HUDEP-2 (cell line): ENCODE measurements at regions not wholly inside any gene's neighbourhood (a gene's known extent, or its start where the extent isn't known, plus 50 kb on each side); places are given as distances from the start of the nearest gene placed in this dataset.
"Not testable (repeated sequence)": the region's sequence is repeated elsewhere in the genome, so short reads cannot be mapped to it uniquely, and the experiment has no call there.

Source experiments
- DNase-seq, 76 experiments: peaks; one replicate each; lab custom pipeline; 2025; ENCODE audit not compliant: unreplicated experiment in 76 of 76; lab: John Stamatoyannopoulos, UW

DNA sequence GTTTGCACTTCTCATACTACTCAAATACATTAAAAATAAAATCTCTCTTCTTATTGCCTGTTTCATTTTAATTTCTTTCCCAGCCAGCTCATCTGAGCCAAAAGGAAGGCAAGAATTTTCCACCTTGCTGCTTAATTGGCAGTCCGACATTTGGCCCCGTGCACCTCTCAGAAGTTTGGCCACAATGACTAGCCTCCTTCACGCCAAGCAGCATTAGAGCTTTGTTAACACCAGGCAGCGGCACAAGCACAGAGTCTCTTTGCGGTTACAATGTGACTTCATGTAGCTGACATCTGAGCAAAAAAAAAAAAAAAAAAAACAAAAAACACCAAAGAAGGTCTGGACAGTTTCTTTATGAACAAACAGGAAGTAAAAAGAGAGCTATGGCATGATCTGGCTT is 248.9 kb downstream of the OSR1 start:
- no peak for DNase-seq

DNA sequence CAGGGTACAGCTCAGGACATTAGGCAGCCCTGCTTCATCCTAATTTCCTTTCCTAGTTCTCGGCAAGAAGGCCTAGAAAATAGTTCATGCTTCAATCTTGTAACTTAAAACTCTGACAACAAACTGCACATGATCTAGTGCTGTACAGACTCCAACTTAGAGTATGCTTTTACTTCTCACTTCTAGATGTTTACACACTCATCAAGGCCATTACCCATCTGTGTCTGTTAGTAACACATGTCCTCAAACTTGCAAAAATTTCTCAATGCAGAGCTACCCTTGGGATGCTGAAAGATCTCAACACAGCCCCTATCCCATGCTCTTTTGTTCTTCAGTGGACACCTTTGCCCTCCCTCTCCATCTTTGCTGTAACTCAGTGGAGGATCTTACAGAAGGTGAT is 252.0 kb downstream of the OSR1 start:
- no peak for DNase-seq

DNA sequence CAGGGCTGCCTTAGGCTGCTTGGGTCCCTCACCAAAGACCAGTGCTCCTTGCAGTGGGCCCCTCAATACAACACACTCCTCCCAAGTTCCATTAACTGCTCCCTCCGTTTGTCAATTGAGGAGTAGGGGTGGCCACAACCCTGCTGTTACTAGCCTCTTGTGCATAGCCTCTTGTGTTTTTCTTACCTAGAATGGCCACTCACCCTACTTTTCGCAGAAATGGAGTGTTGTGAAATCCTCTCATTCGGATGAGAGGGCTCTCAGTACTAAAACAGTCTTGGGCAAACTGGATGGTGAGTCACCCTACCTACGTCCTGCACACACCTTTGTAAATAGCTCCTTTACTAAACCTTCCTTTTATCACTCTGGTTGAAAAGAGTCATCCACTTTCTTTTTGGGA is 253.9 kb downstream of the OSR1 start:
- no peak for DNase-seq

DNA sequence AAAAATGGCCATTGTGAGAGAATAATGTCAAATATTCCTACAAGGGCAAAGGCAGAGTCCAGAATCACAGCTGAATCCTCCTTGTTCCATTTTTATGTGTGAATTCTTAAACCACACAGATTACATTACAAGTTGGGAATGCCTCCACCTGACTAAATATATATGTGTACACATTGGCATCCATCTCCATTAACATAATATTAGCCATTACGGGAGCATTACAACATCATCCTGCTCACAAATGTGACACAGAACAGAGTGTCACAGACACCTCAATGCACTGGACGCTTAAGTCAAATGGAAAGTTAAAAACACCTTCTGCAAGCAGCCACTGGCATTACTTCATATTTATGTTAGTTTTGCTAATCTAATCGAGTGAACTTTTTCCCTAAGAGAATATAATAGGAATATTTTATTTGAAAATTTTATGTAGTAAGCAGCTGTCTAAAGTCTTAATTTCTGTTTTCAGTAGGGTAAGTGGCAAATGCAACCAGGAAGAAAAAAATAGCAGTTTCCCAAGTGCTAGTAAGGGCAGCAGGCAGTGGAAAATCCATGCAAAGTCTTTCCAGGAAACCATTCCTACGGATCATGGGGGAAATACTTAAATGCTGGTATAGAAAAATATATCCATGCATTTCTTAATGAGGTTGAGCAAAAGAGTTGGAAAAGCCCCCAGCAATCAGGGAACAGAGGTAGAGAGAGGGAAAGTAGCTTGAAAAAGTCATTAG is 255.6 kb downstream of the OSR1 start:
- DNase-seq: no peak

DNA sequence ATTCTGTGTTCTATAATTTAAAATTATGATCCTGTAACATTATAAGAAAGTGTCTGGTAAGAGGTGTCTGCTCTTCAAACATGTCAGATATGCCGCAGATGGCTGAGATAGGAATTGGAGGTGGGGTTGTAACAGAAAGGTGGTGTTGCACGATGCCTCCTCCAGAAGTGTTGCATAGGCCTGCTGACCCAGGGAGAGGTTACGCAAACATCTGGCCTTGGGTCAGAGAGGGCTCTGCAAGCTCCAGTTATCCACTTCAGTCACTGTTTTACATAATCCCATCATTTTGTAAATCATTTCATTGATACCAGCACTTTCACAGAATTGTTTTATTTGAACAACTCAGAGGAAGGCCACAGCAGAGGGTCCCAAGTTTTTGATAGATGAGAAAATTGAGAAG is 256.5 kb downstream of the OSR1 start:
- no peak for DNase-seq

DNA sequence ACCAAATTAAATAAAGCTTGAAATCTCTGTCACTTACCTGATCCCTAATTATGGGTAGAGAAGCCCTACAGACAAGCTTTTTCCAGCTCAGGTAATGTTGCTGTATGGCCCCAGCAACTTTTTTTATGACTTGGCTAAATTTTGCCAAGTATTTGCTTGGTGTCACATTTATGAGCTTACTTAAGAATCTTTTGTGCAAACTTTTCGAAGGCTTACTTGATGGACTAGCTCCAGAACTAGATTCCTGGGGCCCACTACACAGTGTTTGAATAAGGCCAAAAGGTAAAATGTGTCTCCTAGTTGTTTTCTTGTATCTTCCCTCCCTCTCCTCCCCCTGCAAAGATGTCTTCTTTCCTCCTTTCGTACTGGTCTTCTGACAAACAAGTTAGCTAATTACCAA is 257.9 kb downstream of the OSR1 start:
- no peak for DNase-seq

DNA sequence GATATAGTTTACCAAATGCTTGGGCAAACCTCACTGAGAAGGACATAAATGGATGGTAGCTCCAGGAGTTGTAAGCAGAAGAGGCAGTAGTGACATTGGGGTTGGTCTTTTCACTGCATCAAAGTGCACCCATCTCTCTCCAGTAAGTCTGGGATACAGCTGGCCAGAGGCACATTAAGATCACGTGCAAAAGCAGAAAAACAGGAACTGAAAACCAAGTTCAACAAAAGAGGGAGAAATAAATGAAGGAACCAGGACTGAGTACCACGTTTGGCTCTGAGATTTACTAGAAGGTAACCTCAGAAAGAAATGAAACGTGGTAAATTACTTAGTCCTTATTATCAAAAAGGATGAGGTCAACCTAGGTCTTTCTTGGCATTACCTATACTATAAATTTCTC is 259.2 kb downstream of the OSR1 start:
- no peak for DNase-seq

DNA sequence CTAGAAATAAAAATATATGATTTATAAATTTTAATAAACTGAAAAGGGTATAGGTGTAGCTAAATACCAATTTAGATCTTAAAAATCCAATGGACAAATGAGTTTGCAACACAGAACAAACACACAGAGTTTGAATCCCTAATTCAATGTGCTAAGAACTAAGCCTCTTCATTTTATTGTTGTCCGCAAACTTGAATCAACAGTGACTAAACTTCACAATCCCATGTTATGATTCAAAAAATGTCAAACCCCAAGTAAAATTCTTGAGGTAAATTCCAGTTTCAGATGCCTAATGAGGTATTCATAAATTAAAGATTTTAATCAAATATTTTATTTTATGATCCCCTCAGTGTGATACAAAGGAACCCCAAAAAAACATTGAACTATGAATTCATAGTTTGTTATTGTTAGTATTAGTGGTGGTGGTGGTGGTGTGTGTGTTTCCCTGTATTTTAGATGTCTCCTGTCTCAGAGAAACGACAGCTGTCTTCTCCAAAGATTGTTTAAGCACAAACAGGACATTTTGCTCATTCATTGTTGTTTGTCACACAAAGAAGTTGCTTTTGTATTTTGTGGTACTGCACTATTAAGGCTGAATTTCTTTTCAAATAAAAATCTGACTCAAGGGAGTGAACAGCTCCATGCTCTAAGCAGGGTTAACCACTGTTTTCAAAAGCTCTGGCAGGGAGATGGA is 259.8 kb downstream of the OSR1 start:
- no peak for DNase-seq

DNA sequence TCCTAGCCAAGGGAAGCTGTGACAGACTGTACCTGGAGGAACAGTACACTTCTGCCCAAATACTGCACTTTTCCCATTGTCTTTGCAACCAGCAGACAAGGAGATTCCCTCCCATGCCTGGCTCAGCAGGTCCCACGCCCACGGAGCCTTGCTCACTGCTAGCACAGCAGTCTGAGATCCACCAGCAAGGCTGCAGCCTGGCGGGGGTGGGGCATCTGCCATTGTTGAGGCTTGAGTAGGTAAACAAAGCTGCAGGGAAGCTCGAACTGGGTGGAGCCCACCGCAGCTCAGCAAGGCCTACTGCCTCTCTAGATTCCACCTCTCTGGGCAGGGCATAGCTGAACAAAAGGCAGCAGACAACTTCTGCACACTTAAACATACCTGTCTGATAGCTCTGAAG is 268.9 kb downstream of the OSR1 start:
- DNase-seq: not testable (repeated sequence)

DNA sequence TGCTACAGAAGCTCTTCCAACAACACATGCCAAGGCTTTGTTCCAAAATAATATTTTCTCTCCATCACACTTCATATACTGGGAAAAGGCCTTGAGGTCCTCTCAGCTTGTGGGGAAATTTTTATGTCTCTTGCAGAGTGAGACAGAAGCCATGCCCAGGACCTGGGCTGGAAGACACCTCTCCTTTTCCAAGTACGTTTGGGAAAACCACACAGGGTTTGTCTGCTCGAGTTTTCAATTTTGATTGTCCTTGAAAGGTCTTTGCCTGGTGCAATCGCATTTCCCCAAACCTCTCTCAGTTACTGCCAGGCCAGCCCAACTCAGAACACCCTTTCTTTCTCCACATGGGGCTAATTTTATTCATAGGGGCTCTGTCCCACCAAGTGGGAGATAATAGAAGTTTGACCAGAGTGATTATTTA is 272.2 kb downstream of the OSR1 start:
- no peak for DNase-seq

DNA sequence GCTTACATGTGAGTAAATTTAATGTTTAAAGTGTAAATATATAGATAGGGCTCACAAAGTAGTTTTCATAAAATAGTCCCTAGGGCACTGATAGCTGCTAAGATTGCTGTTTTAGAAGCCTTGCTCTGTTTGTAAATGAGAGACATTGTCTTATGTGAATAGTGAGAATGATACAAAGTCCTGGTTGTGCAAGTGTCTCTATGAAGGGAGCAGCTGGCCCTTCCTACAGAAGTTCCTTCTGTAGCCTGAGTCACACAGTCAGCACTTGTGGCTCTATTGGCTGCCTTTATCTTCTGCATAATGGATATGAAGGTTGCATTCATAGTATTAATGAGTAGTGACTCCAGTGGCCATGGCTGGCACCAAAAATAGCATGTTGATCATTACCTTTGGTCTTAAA is 279.7 kb downstream of the OSR1 start:
- DNase-seq: no peak

DNA sequence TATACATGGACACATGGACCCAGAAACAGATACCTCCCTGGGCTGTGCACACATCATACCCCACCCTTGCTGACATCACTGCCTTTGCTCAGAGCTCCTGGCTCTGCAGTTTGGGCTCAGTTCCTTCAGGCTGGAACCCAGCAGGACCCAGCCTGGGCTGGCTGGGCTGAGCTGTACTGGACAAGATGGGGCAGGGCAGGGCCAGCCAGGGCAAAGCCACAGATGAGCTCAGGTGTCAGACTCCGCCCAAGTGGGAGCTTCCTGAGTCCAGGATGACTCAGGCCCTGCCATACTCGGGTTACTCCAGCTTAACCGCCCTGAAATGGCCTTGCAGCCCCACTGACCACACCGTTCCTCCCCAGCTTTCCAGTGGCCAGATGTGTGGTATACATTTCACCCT is 284.9 kb downstream of the OSR1 start:
- no peak for DNase-seq

DNA sequence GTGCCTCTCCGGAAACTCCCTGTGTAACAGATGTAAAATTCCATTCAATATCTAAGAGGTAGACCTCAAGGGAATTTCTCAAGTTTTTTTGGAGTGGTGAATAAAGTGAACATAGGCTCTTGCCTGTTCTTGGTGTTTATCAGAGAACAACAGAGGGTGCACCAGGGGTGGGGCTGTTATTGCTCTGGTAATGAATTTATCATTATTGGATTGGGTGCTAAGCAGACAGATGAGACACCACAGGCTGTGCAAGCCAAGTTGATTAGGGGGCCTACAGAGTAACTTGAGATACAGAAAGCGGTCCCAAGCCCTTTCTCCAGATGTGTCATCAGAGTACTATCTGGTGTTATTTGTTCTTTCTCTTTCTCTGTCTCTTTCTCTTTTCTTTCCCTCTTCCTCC is 286.3 kb downstream of the OSR1 start:
- peak in 48 of 76 experiments; percentile 1 to 75 (median 26) for DNase-seq

DNA sequence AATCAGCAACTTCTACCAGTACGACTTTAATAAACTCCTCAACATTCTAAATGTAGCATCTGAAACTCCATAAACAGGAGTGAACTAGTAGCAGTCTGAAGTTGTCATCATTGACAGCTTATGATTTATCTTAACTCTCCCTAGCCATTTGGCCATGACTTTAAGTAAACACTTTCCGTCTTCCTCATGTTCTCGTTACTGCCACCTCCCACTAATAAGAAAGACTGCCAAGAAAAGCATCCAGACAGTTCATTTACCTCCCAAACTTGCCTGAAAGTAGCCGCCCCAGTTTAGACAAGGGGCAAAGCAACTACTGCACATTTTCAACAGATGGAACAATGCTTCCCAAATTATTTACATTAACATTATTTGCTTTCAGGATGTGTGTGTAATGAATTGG is 287.5 kb downstream of the OSR1 start:
- DNase-seq: no peak

DNA sequence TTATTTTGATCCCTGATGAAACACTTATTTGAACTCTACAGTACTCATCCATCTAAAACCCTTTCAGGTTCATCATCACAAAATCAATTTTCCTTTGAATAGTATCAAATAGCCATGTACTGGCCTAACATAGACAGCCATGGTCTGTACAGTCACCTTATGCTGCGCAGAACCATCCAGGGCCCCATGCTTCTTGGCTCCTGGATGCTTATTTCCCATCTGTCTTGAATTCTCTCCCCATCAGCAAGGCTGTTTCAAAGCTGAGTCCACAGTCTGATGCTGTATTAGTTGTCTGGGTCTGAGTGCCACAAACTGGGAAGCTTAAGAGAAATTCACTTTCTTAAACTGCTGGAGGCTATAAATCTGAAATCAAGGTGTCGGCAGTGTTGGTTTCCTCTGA is 290.2 kb downstream of the OSR1 start:
- DNase-seq: no peak

DNA sequence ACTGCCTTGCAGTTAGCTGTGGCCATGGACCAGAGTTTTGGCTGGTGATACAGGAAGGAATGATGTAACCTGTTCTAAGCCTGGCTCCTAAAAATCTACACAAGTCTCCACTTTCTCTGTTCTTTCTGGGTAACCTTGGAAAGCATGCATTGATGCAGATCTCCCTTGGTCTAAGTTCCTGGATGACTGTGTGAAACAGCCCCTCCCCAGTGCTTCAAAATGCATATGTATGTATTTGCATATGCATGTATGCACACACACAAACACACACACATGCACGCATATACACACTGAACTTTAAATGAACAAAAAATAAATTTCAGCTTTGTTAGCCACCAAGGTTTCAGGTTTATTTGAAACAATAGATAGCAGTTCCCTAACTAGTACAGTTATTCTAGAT is 296.1 kb downstream of the OSR1 start:
- no peak for DNase-seq

DNA sequence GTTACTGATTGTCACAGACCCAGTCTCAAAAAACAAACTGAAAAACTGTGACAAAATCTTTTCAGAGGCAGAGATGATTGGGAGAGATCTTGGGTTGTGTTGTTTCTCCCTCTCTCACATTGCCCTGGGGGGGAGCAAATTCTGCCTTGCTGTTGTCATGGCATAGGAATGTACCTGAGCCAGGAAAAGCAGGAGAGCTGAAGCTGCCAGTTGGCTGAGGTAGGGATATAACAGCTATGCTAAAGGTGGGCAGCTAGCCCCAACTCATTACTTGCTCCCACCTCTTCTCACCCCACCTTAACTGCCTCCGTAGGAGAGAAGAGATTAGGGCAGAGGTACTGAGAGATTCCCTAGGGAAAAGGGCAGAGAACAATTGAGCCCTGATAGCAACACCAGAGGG is 299.3 kb downstream of the OSR1 start:
- no peak for DNase-seq

DNA sequence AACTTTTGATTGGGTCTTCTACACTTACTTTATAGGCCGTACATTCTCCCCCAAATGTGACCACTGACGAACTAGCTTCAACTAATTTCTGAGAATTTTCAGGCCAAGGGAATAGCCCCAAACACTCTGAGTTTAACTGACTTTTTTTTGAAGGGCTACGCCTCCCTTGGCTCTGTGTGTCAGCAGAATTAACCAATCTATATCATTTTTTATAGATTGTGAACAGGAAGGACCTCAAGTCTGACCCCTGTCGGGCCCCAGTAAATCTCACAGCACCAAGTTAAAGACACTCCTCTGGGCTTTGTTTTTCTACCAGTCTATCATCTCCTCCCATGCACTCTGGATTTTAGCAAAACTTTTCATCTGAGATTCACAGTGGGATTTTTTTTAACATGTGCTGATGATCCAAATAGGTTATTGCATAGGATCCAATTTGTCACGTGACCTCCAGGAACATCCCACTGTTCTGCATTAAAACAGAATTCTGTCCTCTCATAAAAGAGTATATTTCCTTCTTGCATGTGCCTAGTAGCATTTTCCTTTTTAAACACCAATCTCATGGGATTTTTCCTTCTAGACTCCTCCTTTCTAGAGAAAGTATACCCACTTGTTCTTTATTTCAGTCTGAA is 307.1 kb downstream of the OSR1 start:
- no peak for DNase-seq

DNA sequence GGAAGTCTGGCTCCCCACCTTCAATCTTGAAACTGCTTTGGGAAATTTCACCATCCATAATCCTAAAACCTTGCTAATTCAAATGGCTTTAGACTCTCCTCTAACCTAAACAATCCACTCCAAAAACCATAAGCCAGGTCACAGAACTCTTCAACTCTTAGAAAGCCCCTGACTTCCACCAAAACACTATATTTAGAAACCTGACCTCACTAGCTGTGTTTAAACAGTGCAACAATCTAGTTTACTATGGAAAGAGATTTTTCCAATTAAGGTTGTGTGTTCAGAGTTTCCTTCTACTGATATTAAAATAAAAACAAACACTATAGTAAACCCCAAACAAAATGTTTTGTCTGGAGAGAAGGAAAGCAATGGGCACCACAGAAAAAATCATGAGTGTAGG is 308.1 kb downstream of the OSR1 start:
- no peak for DNase-seq

DNA sequence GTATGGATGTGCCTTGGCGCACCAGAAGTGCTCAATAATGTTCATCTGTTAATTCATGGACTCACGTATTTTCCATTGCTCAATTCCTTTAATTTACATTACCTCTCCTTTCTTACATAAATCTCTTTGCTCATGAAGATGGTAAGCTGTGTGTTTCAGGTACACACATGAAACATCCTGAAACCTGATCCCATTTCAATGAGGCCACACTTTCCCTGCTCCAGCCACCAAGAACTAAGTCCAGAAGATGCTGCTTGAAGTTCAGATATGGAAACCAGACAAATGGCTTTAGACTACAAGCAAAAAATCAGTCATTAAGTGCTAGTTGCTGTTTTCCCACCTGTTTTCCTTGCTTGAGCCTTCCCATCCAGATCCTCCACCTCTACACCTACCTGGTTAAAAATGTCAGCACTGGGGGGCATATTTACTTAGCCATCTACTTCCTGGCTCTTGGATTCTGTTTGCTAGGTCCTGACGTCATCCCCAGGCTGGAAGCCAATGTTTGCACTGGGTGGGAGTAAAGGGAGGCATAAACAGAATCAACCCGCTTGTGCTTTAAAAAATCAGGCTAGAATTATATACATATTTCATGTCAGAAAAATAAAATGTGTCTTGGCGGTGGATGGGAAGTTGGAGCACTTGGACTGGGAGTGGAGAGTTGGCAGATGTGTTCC is 309.7 kb downstream of the OSR1 start:
- DNase-seq: no peak

DNA sequence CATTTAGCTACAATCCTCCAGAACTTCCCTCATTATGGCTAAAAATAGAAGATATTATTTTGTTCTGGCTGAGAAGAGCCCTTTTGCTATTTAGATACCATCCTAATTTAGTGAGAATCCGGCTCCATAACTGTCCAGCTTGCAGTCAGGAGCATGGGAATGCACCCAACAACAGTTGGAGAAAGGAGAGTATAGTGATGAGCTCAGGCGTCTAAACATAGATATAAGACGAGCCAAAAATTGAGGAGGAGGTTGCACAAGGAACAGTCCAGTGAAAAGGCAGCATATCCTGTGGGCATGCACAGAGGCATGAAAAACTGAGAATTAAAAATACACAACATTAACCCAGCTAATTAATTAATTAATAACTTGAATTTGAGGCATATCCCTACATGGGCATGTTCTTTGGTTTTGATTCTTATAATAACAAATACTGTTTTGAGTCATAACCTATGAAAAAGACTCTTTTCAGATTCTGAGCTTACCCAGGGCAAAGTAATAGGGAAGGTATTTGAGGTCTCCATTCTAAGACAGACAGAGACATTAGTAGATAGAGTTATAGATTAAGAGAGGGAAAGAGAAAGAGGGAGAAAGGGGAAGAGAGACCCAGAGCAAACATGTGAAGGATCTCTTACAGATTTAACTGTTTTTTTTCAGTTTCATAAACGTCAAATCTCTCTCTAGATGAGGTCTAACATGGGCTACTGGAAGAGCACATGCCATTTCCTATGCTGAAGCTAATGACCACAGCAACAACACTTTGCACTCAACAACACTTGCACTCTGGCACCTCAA is 311.2 kb downstream of the OSR1 start:
- DNase-seq: no peak
